GM21526 (cell line): ENCODE measurements at regions not wholly inside any gene's neighbourhood (a gene's known extent, or its start where the extent isn't known, plus 50 kb on each side); places are given as distances from the start of the nearest gene placed in this dataset.

ENCODE experiments used
- ATAC-seq: cut with Tn5 transposase; IDR thresholded peaks from one replicate; pipeline ENCODE4 v1.9.1; 2021; ENCODE audit warnings: moderate library complexity; ENCODE audit not compliant: unreplicated experiment, low FRiP score

DNA sequence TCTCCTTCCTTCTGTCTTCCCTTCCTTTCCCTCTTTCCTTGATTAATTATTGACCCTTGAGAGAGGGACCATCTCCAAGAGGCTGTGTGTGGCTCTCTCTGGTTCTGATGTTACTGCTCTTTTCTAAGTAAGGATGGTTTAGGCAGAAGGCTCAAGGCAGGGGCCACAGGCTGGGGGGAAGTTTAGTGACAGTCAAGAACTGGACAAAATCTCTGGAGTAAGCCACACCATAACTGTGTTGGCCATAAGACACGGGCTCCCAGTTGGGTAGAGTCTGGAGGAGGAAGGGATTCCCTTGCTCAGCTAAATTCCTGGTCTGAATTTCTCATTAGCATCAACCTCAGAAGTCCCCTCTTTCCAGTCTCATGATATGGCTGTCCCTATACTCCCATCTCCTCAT, 74.7 kb downstream of the BUD13 start:
- ATAC-seq = no peak

DNA sequence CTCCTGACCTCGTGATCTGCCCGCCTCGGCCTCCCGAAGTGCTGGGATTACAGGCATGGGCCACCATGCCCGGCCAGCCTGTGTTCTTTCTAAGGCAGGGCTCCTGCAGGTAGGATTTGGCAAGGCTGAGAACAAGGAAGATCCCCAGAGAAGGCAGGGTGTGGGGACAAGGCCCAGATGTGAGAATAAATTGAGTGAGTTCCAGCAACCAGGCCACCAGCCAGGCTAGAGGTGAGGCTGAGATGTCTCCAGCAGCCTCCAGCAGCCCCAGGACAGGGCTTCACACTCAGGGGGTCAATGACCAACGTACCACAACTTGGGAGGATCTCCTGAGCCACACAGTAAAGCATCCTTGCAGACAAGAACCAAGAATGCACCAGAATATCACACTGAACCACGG, 75.1 kb downstream of the BUD13 start:
- ATAC-seq = no peak

DNA sequence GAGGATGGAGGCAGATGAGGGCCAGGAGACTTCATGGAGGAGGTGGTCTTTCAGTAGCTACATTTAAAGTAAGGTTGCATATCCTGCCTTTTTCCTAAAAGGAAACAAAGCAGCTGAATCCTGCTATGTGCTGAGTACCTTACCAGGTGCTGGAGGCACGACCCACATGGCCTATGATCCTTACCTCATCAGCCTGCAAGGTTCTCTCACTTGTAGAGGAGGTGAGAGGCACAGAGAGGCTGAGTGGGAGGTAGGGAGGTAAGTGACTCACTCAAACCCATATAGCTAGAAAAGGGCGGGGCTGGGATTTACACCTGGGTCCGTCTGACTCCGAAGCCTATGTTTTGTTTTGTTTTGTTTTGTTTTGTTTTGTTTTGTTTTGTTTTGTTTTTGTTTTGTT, 75.8 kb downstream of the BUD13 start:
- ATAC-seq = no peak

DNA sequence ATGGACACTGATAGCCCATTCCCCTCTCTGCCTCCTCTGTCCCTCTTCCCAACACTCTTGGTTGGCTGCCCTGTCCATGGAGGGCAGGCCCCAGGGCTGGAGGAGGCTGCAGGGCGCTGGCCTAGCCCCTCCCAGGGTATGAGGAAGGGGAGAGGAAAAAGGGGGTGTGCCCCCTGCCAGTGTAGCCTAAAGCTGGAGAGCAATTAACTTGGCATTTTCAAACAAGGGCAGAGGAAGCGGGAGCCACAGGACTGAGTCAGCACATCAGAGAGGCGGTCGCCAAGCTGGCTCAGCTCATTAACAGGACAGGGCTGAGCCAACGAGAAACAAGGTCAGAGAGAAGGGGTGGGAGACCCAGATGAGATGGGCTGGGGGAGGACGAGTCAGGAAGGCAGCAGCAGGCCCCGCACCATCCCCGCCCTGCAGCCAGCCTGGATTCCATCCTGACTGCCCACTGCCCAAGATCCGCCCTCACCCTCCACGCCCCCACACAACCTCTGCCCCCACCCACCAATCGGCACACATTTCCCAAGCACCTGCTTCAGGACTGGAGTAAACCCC, 76.3 kb downstream of the BUD13 start:
- ATAC-seq = no peak

DNA sequence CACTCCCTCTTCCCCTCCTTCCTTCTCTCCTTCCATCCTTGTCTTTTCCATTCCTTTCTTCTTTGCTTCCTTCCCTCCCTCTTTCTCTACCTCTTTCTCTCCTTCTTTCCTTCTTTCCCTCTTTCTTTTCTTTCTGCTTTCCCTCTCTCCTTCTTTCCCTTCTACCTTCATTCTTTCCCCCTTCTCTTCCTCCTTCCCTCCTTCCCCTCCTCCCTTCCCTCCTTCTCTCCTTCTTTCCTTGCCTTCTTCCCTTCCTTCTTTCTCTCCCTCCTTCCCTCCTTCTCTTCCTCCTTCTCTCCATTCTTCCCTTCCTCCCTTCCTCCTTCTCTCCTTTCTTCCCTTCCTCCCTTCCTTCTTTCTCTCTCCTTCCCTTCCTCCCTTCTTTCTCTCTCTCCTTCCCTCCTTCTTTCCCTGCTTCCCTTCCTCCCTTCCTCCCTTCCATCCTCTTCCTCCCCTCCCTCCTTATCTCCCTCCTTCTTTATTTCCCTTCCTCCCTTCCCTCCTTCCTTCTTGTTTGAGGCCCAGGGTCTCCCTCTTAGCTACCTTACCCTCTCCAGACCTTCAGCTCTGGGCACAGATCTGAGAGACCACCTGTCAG, 77.0 kb downstream of the BUD13 start:
- ATAC-seq = no peak

DNA sequence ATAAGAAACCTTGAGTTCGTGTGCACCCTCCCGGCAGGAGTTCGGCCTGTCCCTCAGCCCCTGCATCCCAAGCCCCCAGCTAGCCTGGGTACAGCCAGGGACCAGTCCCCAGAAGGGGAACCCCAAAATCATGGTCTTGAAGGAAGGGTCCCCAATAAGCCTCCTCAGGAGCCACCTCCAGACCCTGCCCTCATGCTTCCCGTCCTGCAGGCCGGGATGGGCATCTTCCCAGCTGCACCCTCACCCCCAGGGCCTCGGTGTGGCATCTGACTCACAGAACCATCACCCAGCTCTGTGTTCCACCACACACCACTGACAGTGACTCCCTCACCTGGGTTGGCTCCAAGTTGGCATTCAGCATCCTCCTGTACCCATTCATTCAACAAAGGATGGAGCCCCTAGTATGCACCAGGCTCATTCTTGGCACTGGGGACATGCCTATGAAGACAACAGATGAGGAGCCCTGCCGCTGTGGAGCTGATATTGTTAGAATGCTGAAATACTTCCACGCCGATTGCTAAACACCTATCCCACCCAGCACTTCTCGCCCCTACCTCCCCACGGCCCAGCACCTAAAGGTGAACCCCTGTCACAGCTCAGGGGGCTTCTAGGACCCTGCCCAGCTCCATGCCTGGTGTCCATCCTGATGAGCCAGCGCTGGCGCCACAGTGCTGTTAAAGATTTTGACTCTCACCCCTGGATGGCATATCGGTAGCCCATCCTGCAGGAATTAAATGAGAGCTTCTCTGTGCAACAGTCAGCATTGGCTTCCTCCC, 77.8 kb downstream of the BUD13 start:
- no peak for ATAC-seq

DNA sequence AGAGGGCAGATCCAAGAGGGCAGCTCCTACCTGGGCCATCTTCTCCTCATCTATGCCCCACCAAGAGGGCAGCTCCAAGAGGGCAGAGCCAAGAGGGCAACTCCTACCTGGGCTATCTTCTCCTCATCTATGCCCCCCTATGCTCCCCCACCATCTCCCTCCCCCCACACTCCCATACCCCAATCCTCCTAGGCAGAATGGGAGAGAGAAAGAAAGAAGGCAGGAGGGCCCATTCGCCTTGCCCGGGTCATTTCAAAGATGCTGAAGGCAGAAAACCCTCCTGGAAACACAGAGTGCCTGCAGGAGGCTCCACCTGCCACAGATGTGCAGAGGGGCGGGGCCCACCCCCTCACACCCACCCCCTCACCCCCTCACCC, 78.5 kb downstream of the BUD13 start:
- ATAC-seq = no peak

DNA sequence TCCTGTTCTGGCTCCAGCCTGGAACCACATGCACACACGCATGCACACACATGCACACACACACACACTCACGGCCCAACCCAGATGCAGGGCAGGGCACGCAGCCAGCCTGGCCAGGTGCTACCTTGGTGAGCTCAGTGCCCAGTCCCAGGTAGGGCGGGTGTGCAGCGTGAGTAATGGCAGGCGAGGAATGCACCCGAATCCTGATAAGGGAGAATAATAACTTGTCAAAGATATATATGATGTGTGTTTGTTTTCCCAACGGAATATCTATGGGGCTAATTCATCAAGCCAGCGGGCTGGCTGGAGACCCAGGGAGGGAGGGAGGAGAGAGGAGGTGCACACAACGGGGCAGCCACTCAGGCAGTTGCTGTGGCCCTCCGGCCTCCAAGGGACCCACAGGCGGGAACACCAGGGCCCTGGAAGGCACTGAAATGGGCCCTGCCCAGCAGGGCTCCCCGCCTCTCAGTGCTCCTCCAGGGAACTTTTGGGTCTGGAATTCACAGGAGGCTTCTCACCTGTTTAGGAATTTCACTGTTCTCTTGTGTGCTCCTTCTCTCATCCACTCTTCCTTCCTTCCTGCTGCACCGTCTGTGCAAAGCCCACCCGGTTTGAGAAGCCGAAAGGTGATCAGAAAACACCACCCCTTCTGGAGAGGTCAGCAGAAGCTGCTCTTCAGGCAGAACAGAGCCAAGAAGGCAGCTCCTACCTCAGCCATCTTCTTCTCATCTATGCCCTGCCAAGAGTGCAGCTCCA, 79.0 kb downstream of the BUD13 start:
- ATAC-seq = no peak

DNA sequence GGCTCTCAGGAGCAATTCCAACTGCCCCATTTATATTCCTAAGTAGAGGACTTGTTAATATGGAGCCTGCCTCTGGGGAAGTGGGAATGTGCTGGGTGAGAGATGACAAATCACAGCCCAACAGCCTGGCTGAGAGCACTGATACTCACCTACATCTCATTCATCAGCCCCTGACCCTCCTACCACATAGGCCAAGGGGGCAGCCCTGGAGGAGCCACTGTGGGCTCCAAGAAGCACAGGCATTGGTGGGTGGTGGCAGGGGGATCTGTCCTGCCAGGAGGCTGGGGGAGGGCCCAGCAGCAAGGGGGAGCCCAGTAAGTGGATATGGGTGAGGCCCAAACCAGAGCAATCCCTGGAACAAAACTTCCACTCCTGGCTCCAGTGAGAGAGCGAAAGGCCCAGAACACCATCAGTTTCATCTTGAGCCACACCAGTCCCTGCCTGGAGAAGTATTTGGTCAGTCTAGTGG, 79.7 kb downstream of the BUD13 start:
- ATAC-seq = no peak

DNA sequence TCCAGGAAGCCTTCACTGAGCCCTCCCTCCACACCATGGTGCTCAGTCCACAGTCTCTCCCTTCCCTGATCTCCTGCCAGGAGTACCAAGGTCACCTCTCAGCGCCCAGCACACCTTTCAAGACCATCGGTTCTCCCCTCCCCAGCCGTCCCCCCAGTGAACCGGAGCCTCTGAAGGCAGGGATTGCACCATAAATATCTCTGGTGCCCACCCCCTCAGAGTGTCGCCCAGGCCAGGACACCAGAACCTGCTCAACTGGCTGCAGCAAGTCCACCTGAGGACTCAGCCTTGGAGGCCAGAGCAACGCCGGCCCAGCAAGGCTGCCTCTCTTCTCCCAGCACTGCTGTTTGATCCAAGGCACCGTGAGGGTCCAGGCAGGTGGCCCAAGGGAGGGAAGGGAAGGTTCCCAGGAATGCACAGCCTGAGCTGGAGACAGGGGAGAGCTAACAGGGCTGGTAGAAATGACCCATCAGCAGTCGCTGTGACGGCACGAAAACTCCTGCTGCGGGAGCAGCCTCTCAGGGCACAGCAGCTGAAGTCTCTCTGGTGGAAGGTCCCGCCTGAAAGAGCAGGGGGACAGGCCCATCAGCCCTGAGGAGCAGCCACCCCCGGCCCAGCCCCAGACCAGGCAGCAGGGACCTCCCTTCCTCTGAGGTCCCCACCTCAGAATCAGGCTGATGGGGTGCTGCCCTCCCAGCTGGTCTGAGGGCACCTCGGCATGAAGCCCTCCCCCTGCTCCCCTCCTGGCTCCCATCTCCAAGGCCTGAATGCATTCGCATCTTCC, 80.3 kb downstream of the BUD13 start:
- no peak for ATAC-seq

DNA sequence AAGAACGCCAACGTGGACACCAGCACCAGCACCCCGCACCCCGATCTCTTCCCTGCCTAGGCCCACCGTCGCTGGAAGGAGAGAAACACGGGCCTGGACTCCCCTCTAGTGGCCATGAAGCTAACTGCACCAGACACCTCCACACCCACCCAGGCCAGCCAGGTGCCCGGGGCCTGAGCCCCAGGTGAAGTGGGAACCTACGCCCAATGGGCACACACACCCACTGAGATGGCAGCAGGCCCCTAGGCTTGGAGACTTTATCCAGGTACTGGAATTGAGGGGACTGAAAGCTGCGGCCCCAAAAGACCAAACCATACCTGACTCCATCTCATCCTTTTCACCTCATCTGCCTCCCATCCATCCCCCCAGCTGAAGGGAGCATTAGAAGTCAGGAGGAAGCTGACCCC, 81.0 kb downstream of the BUD13 start:
- no peak for ATAC-seq

DNA sequence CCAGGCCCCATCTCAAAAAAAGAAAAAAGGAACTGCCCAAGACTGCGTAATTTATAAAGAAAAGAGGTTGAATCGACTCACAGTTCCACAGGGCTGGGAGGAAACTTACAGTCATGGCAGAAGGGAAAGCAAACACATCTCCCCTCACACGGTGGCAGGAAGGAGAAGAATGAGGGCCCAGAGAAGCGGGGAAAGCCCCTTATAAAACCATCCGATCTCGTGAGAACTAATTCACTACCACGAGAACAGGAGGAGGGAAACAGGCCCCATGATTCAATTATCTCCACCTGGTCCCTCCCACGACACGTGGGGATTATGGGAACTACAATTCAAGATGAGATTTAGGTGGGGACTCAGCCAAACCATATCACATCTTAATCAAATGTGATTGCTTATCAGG, 82.2 kb downstream of the BUD13 start:
- no peak for ATAC-seq

DNA sequence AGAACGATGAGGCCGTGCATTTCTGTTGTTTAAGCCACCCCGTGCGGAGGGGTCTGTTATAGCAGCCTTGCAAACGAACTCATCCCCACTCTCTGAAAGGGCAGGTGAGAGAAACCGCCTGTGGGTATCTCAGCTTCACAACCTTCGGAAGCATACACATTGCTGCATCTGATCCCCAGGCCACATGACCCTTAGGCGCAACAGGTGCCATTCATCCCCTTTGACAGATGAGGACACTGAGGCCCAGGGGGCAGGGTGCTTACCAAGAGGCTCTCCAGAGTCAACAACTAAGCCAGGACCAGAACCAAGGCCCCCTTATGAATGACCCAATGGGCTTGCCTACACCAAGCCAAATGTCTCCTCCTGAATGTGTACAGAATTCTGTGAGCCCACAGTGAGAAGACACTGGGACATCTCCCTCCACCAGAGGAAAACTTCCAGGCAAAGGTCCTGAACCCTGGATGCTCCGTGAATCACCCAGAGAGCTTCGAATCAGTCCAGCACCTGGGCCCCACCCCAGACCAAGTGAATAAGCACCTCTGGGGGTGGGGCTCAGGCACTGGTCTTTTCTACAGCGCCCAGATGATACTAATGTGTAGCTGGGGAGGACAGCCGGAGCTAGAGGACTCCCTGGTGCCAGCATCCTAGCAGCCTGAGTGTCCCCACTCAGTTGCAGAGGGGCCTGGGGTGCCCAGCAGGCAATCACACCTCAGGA, 83.2 kb downstream of the BUD13 start:
- no peak for ATAC-seq

DNA sequence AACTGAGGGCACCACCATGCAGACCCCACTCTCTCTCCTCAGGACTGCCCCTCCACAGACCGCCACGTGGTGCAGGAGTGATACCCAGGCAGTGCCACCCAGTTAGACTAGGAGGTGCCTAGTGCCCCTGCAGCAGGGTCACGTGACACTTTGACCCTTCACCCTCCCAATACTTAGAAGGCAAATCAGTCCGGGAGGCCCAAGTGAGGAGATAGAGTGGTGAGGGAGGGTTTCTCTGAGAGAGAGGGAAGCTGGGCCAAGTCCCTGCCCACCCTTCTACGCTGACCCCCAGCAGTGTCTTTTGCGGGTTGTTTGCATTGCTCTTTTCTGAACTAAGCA, 84.6 kb downstream of the BUD13 start:
- no peak for ATAC-seq

DNA sequence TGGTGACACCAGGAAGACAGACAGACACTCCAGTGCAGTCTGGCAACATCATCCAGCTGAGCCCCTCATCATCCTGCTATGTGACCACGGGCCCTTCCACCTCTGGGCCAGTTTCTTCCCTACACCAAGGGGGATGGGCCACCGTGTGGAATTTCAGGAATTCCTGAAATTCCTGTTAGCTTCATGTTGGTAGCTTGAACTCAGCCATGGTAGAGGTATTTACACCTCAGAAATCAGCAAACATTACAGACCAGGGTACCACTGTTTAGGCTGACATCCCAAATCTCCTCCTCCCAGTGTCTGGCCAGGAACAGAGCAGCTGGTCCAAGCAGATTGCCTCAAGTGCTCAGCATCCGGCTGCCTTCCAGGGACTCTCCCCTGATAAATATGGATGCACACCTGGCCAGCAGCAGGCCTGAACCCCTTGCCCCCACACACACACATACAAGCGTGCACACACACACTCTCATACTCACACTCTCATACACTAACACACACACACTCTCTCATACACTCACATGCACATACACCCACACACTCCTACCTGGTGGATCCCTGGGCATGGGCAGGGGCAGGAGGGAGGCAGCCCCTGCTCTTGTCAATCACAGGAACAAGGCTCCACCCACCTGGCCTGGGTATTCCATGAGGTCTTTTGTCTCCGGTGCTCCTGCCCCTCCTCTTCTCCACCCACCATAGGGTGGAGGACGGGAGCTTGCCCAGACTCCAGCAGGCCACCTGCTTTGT, 85.2 kb downstream of the BUD13 start:
- no peak for ATAC-seq

DNA sequence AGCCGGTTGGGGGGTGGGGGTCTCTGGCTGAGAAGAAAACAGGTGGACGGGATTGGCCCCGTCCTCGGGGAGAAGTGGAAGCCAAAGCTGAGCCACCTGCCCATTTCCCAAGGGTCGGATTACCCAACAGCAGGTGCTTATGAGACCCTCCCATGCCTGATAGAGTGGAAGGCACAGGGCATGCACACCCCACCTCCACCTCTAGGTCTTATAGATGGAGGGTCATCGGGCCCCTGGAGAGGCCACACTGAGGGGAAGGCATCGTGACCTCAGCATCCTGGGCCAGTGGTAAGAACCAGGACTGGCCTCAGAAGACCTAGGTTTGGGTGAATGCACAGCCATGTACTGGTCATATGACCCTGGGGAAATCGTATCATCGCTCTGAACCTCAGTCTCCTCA, 85.9 kb downstream of the BUD13 start:
- ATAC-seq = no peak

DNA sequence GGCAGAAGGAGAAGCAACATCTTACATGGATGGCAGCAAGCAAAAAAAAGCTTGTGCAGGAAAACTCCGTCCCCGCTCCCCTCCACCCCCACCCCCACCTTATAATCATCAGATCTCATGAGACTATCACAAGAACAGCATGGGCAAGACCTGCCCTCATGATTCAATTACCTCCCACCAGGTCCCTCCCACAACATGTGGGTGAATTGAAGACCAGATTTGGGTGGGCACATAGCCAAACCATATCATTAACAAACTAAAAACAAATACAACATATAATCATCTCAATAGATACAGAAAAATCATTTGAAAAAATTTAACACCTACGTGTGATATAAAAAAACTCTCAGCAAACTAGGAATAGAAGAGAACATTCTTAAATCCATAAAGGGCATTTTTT, 88.8 kb downstream of the BUD13 start:
- ATAC-seq = no peak

DNA sequence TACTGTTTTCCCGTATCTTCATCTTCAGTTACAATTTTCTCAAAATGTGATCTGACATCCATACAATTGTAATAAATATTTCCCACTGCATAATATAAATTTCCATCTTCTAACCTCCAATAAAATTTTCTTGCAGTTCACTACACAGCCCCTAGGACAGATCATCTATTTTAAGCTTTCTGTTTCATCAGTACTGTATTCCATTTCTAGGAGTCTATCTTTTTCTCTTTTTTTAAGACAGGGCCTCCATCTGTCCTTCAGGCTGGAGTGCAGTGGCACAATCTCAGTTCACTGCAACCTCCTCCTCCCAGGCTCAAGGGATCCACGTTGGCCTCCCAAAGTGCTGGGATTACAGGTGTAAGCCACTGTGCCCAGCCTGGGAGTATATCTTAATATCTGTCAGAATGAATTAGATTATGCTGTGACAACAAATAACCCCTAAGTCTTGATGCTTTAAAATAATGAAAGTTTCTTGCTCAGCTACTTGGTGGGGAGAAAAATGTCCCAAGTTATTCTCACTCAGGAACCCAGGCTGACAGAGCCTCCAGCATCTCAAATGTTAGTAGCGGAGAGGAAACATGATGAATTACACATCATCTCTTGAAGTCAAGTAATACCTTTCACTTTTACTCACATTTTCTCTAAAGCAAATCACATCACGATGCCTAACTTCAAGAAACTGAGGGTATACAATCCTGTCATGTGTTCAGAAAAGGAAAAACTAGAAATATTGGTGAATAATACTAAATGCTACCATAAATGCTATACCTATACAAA, 92.2 kb downstream of the BUD13 start:
- no peak for ATAC-seq

DNA sequence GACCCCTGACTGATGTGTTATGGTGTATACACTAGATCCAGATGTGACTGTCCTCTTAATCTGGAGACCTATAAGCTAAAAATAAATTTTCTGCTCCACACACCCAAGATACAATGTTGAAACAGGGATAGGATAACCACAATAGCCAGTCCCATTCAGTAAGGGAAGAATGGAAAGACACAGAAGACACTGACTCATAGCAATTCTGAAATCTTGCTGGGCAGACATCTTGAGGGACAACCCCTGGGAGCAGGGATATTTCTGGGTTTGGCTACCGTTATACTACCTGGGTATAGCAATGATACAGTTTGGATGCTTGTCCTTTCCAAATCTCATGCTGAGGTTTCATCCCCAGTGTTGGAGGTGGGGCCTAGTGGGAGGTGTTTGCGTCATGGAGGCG, 93.9 kb downstream of the BUD13 start:
- no peak for ATAC-seq
